ENCODE measurements at regions not wholly inside any gene's neighbourhood (a gene's known extent, or its start where the extent isn't known, plus 50 kb on each side); places are given as distances from the start of the nearest gene placed in this dataset.

- TF ChIP-seq CTCF (IDR thresholded peaks at IDR 0.05; ENCODE audit: partially characterized antibody, unreplicated experiment), result no peak
- H3K36me3 Mint-ChIP-seq (ENCODE audit: unreplicated experiment), result no peaks in the 10 kb centered on the region
Measured at GRCh38 chr10:9789996-9790395, 1227.7 kb upstream of the CELF2 start.

GRCh38 chr10:9792181-9792580, 1225.5 kb upstream of the CELF2 start:
- TF ChIP-seq CTCF (IDR thresholded peaks at IDR 0.05; ENCODE audit: partially characterized antibody, unreplicated experiment), result no peak
- H3K27me3 Mint-ChIP-seq (ENCODE audit: unreplicated experiment), result no peaks in the 10 kb centered on the region
- H3K36me3 Mint-ChIP-seq (ENCODE audit: unreplicated experiment), result no peaks in the 10 kb centered on the region

More at GRCh38 chr10:9789996-9790395, 1227.7 kb upstream of the CELF2 start:
- Mint-ChIP-seq H3K4me1 (ENCODE audit: low read depth, unreplicated experiment) (peaks cover 12% of the 10 kb centered on the region), H3K9me3 (ENCODE audit: unreplicated experiment) (no peaks in the 10 kb centered on the region), H3K4me3 (ENCODE audit: unreplicated experiment) (no peak overlapping the region), H3K27ac (ENCODE audit: unreplicated experiment) (no peak overlapping the region), H3K27me3 (ENCODE audit: unreplicated experiment) (no peaks in the 10 kb centered on the region)
- DNase-seq, result no peak

GRCh38 chr10:9796564-9796963, 1221.1 kb upstream of the CELF2 start:
- H3K9me3 Mint-ChIP-seq (ENCODE audit: unreplicated experiment), result no peaks in the 10 kb centered on the region
- no peaks in the 10 kb centered on the region for H3K27me3 Mint-ChIP-seq (ENCODE audit: unreplicated experiment)
- no peaks in the 10 kb centered on the region for H3K36me3 Mint-ChIP-seq (ENCODE audit: unreplicated experiment)
- peaks cover 14% of the 10 kb centered on the region for H3K4me1 Mint-ChIP-seq (ENCODE audit: low read depth, unreplicated experiment)
- TF ChIP-seq CTCF (IDR thresholded peaks at IDR 0.05; ENCODE audit: partially characterized antibody, unreplicated experiment), result no peak
- peak overlapping the region; percentile 49 for H3K4me3 Mint-ChIP-seq (ENCODE audit: unreplicated experiment)
- DNase-seq, result no peak
- H3K27ac Mint-ChIP-seq (ENCODE audit: unreplicated experiment), result peak overlapping the region; percentile 85

More at GRCh38 chr10:9792181-9792580, 1225.5 kb upstream of the CELF2 start:
- no peaks in the 10 kb centered on the region for H3K9me3 Mint-ChIP-seq (ENCODE audit: unreplicated experiment)
- H3K4me3 Mint-ChIP-seq (ENCODE audit: unreplicated experiment), result no peak overlapping the region
- H3K4me1 Mint-ChIP-seq (ENCODE audit: low read depth, unreplicated experiment), result peaks cover 23% of the 10 kb centered on the region
- H3K27ac Mint-ChIP-seq (ENCODE audit: unreplicated experiment), result no peak overlapping the region
- DNase-seq, result no peak

GRCh38 chr10:9800011-9800410, 1217.7 kb upstream of the CELF2 start:
- Mint-ChIP-seq H3K4me1 (ENCODE audit: low read depth, unreplicated experiment) (peaks cover 16% of the 10 kb centered on the region), H3K36me3 (ENCODE audit: unreplicated experiment) (no peaks in the 10 kb centered on the region), H3K27ac (ENCODE audit: unreplicated experiment) (no peak overlapping the region), H3K9me3 (ENCODE audit: unreplicated experiment) (no peaks in the 10 kb centered on the region), H3K27me3 (ENCODE audit: unreplicated experiment) (no peaks in the 10 kb centered on the region), H3K4me3 (ENCODE audit: unreplicated experiment) (no peak overlapping the region)
- DNase-seq, result no peak
- no peak for TF ChIP-seq CTCF (IDR thresholded peaks at IDR 0.05; ENCODE audit: partially characterized antibody, unreplicated experiment)

GRCh38 chr10:9800571-9800970, 1217.1 kb upstream of the CELF2 start:
- Mint-ChIP-seq H3K4me3 (ENCODE audit: unreplicated experiment) (no peak overlapping the region), H3K27me3 (ENCODE audit: unreplicated experiment) (no peaks in the 10 kb centered on the region), H3K27ac (ENCODE audit: unreplicated experiment) (no peak overlapping the region), H3K9me3 (ENCODE audit: unreplicated experiment) (no peaks in the 10 kb centered on the region), H3K4me1 (ENCODE audit: low read depth, unreplicated experiment) (peaks cover 16% of the 10 kb centered on the region), H3K36me3 (ENCODE audit: unreplicated experiment) (no peaks in the 10 kb centered on the region)
- DNase-seq, result no peak
- no peak for TF ChIP-seq CTCF (IDR thresholded peaks at IDR 0.05; ENCODE audit: partially characterized antibody, unreplicated experiment)
